Mesendoderm (in vitro differentiated cells): ENCODE measurements at regions not wholly inside any gene's neighbourhood (a gene's known extent, or its start where the extent isn't known, plus 50 kb on each side); places are given as distances from the start of the nearest gene placed in this dataset.
A peak's percentile ranks its signal among the peaks of the same experiment; 100 is the strongest.

ENCODE experiments used
- DNase-seq: peaks from one replicate; pipeline ENCODE4 v3.0.0; 2013
- H2AK5ac ChIP-seq: 2 replicates; pipeline ENCODE4 v1.6.1; 2013; ENCODE audit warnings: low read length, inconsistent platforms
- H2BK120ac ChIP-seq: 2 replicates; pipeline ENCODE4 v1.6.1; 2013; ENCODE audit warnings: low read depth, mild to moderate bottlenecking, low read length, moderate library complexity, mixed read lengths
- H2BK15ac ChIP-seq: replicated peaks from 2 replicates; pipeline ENCODE4 v1.6.1; 2013; ENCODE audit warnings: low read depth, mild to moderate bottlenecking, moderate library complexity
- H2BK5ac ChIP-seq: 2 replicates; pipeline ENCODE4 v1.6.1; 2013; ENCODE audit warnings: low read length, inconsistent platforms
- H3K18ac ChIP-seq: 2 replicates; pipeline ENCODE4 v1.6.1; 2013; ENCODE audit warnings: mild to moderate bottlenecking, low read length, mixed read lengths
- H3K23ac ChIP-seq: one replicate; pipeline ENCODE4 v1.6.1; 2013; ENCODE audit warnings: low read length
- H3K27ac ChIP-seq: 2 replicates; pipeline ENCODE4 v1.5.1; 2013; ENCODE audit warnings: low read depth, mild to moderate bottlenecking, inconsistent platforms, low read length, moderate library complexity
- H3K27me3 ChIP-seq: 2 replicates; pipeline ENCODE4 v1.6.1; 2013; ENCODE audit warnings: low read length, control low read depth, mild to moderate bottlenecking, inconsistent platforms; ENCODE audit not compliant: insufficient read depth, poor library complexity
- H3K36me3 ChIP-seq: 2 replicates; pipeline ENCODE4 v1.6.1; 2013; ENCODE audit warnings: low read length, inconsistent platforms; ENCODE audit not compliant: control insufficient read depth, insufficient read depth
- H3K4ac ChIP-seq: one replicate; pipeline ENCODE4 v1.6.1; 2013; ENCODE audit warnings: low read depth, mild to moderate bottlenecking, low read length, moderate library complexity
- H3K4me1 ChIP-seq: 2 replicates; pipeline ENCODE4 v1.6.1; 2013; ENCODE audit warnings: low read depth, low read length, inconsistent platforms; ENCODE audit not compliant: control insufficient read depth
- H3K4me2 ChIP-seq: 2 replicates; pipeline ENCODE4 v1.6.1; 2013; ENCODE audit warnings: low read length
- H3K4me3 ChIP-seq: 2 replicates; pipeline ENCODE4 v1.5.1; 2013; ENCODE audit warnings: mild to moderate bottlenecking, low read length
- H3K56ac ChIP-seq: one replicate; pipeline ENCODE4 v1.6.1; 2013; ENCODE audit warnings: low read length
- H3K79me1 ChIP-seq: 2 replicates; pipeline ENCODE4 v1.6.1; 2013; ENCODE audit warnings: low read length, inconsistent platforms
- H3K79me2 ChIP-seq: 2 replicates; pipeline ENCODE4 v1.6.1; 2013; ENCODE audit warnings: mild to moderate bottlenecking, low read length; ENCODE audit not compliant: control insufficient read depth, insufficient read depth
- H3K9ac ChIP-seq: 2 replicates; pipeline ENCODE4 v1.6.1; 2013; ENCODE audit warnings: low read length, inconsistent platforms
- H4K5ac ChIP-seq: one replicate; pipeline ENCODE4 v1.6.1; 2013; ENCODE audit warnings: low read length
- H4K8ac ChIP-seq: one replicate; pipeline ENCODE4 v1.6.1; 2013; ENCODE audit warnings: low read depth, mild to moderate bottlenecking, control low read depth, low read length, moderate library complexity
- WGBS: extraction: QIAGEN DNeasy Blood & Tissue Kit; methylation state at CpG from one replicate; pipeline ENCODE4 v1.1.7; 2013; ENCODE audit warnings: low lambda C conversion rate, missing lambda C conversion rate; ENCODE audit not compliant: insufficient coverage; ENCODE audit errors: extremely low coverage; 5-methylcytosine and 5-hydroxymethylcytosine counted together

- Histone ChIP-seq H2BK5ac (no peak overlapping the region), H3K18ac (no peak overlapping the region), H3K79me1 (peaks cover 6% of the 10 kb centered on the region), H4K8ac (no peak overlapping the region), H3K4me1 (no peaks in the 10 kb centered on the region), H3K79me2 (peaks cover 14% of the 10 kb centered on the region), H3K9ac (no peak overlapping the region), H4K5ac (no peak overlapping the region), H3K4me3 (peak overlapping the region; percentile 19), H2AK5ac (no peak overlapping the region), H3K56ac (no peak overlapping the region), H2BK15ac (no peak overlapping the region), H3K23ac (no peak overlapping the region), H3K4me2 (no peak overlapping the region), H2BK120ac (no peak overlapping the region), H3K27ac (no peak overlapping the region), H3K36me3 (peaks cover 53% of the 10 kb centered on the region), H3K4ac (no peak overlapping the region), H3K27me3 (no peaks in the 10 kb centered on the region)
- no peak for DNase-seq
- no CpG with 5 or more reads among the region's 9 CpGs for WGBS
Observed at GRCh38 chr15:25055356-25056068, 100.7 kb downstream of the SNRPN start.

GRCh38 chr15:25056484-25057425 lies 102.0 kb downstream of the SNRPN start:
- Histone ChIP-seq H4K5ac (no peak overlapping the region), H3K4me1 (no peaks in the 10 kb centered on the region), H3K27me3 (no peaks in the 10 kb centered on the region), H3K18ac (no peak overlapping the region), H4K8ac (no peak overlapping the region), H3K27ac (no peak overlapping the region), H3K79me1 (peaks cover 4% of the 10 kb centered on the region), H2BK5ac (no peak overlapping the region), H3K79me2 (peaks cover 13% of the 10 kb centered on the region), H2AK5ac (no peak overlapping the region), H3K4me3 (no peak overlapping the region), H2BK120ac (no peak overlapping the region), H3K56ac (no peak overlapping the region), H2BK15ac (no peak overlapping the region), H3K9ac (no peak overlapping the region), H3K4me2 (no peak overlapping the region), H3K36me3 (peaks cover 61% of the 10 kb centered on the region), H3K4ac (no peak overlapping the region), H3K23ac (no peak overlapping the region)
- WGBS: no CpG with 5 or more reads among the region's 20 CpGs
- DNase-seq: peak; percentile 36

- Histone ChIP-seq H4K8ac (no peak overlapping the region), H3K18ac (no peak overlapping the region), H3K79me2 (peaks cover 13% of the 10 kb centered on the region), H4K5ac (no peak overlapping the region), H3K79me1 (peaks cover 4% of the 10 kb centered on the region), H2BK5ac (no peak overlapping the region), H3K9ac (no peak overlapping the region), H3K36me3 (peaks cover 64% of the 10 kb centered on the region), H2BK120ac (no peak overlapping the region), H2BK15ac (no peak overlapping the region), H2AK5ac (no peak overlapping the region), H3K4me3 (no peak overlapping the region), H3K27ac (no peak overlapping the region), H3K23ac (no peak overlapping the region), H3K4me2 (no peak overlapping the region), H3K4ac (no peak overlapping the region), H3K56ac (no peak overlapping the region), H3K4me1 (no peaks in the 10 kb centered on the region), H3K27me3 (no peaks in the 10 kb centered on the region)
- no CpG with 5 or more reads among the region's 7 CpGs for WGBS
- no peak for DNase-seq
Observed at GRCh38 chr15:25057574-25057973, 102.8 kb downstream of the SNRPN start.

DNA sequence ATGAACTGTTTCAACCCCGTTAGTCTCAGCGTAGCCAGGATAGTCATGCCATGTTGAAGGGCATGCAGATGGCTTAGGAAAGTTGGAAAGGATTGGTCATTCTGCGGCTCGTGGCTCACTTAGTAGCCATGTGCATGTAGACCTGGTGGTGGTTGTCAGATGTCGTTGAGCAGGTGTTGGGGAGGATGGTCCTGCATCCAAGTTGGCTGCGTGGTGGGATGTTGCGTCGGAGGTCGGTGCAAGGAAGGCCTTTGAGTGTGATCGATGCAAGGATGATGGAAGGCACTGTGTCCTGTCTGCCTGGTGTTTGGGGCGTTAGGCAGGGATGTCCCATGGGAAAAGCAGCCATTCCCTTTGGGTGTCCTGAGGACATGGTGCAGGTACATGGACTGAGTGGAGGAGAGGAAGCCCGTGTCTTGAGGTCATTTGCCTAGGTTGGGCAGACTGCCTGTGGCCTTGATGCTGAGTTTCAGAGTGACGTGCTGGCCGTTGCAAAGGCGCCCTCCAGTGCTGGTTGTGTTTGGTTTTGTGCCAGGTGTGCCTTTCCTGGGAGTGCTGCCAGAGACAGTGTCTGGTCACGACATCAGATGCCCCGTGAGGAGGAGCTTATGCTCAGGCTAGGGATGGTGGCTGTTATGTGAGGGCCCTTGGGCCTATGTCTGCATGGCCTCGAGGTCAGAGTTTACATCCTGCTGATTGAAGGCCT lies 103.4 kb downstream of the SNRPN start:
- Histone ChIP-seq H2AK5ac (no peak overlapping the region), H2BK120ac (no peak overlapping the region), H2BK5ac (no peak overlapping the region), H3K27ac (no peak overlapping the region), H3K79me1 (peaks cover 4% of the 10 kb centered on the region), H3K18ac (no peak overlapping the region), H3K79me2 (peaks cover 12% of the 10 kb centered on the region), H2BK15ac (no peak overlapping the region), H3K9ac (no peak overlapping the region), H3K56ac (no peak overlapping the region), H3K4me2 (no peak overlapping the region), H4K5ac (no peak overlapping the region), H3K36me3 (peaks cover 66% of the 10 kb centered on the region), H4K8ac (no peak overlapping the region), H3K4me1 (no peaks in the 10 kb centered on the region), H3K4me3 (peak overlapping the region; percentile 10), H3K23ac (no peak overlapping the region), H3K27me3 (no peaks in the 10 kb centered on the region), H3K4ac (no peak overlapping the region)
- no CpG with 5 or more reads among the region's 18 CpGs for WGBS
- DNase-seq: no peak

- H3K36me3 ChIP-seq: peaks cover 71% of the 10 kb centered on the region
Observed at GRCh38 chr15:25059698-25060471, 105.1 kb downstream of the SNRPN start.

More at GRCh38 chr15:25059698-25060471, 105.1 kb downstream of the SNRPN start:
- WGBS: no CpG with 5 or more reads among the region's 20 CpGs
- no peak overlapping the region for H3K4me3 ChIP-seq
- no peak overlapping the region for H3K56ac ChIP-seq
- peaks cover 11% of the 10 kb centered on the region for H3K79me2 ChIP-seq
- peaks cover 4% of the 10 kb centered on the region for H3K79me1 ChIP-seq
- H3K9ac ChIP-seq: no peak overlapping the region
- H3K27me3 ChIP-seq: no peaks in the 10 kb centered on the region
- H3K23ac ChIP-seq: no peak overlapping the region
- H3K4me2 ChIP-seq: no peak overlapping the region
- H4K5ac ChIP-seq: no peak overlapping the region
- H4K8ac ChIP-seq: no peak overlapping the region
- DNase-seq: no peak
- no peak overlapping the region for H3K18ac ChIP-seq
- no peak overlapping the region for H2BK15ac ChIP-seq
- H2BK120ac ChIP-seq: no peak overlapping the region
- no peak overlapping the region for H2AK5ac ChIP-seq
- no peak overlapping the region for H2BK5ac ChIP-seq
- no peaks in the 10 kb centered on the region for H3K4me1 ChIP-seq
- H3K4ac ChIP-seq: no peak overlapping the region
- H3K27ac ChIP-seq: no peak overlapping the region
